K562 (cell line): ENCODE measurements at regions not wholly inside any gene's neighbourhood (a gene's known extent, or its start where the extent isn't known, plus 50 kb on each side); places are given as distances from the start of the nearest gene placed in this dataset.
A peak's percentile ranks its signal among the peaks of the same experiment; 100 is the strongest.
"Not testable (repeated sequence)": the region's sequence is repeated elsewhere in the genome, so short reads cannot be mapped to it uniquely, and the experiment has no call there.

ENCODE experiments used
- ATAC-seq: fragments of 200-7000 bp; cut with Tn5 transposase; 3 replicates; pipeline ENCODE4 v1.9.1; 2020; ENCODE audit warnings: moderate library complexity
- BruUV-seq: library from RNA; stranded (reverse); fragments of 400-500 nt; replicated peaks from 2 replicates; lab custom pipeline; 2021; lab: Mats Ljungman, UMichigan
- CTCF ChIA-PET: fragments of 300-600 bp; formaldehyde crosslinking; extraction: SDS; loops from one replicate; lab custom pipeline; 2021; ENCODE audit warnings: low intra/inter-chr PET ratio; lab: Yijun Ruan, JAX
- POLR2A ChIA-PET: fragments of 300-600, 350-650 bp; sonication (Branson Sonifier 250); formaldehyde crosslinking; extraction: SDS; loops from one replicate; lab custom pipeline; 2021; ENCODE audit warnings: antibody characterized with exemption, inconsistent platforms; lab: Yijun Ruan, JAX
- DNase-seq, 4 experiments: peaks; one replicate each; pipeline versions ENCODE4 v3.0.0 to v3.0.0-alpha.2; 2011 to 2018; ENCODE audit warnings: low spot score in 3 of 4, mixed read lengths in 3 of 4; ENCODE audit errors: extremely low read depth in 1 of 4
- FAIRE-seq: peaks from 2 replicates; lab custom pipeline; 2011; peaks lifted over from hg19 to GRCh38; lab: Jason Lieb, UNC
- H2AFZ ChIP-seq: 2 replicates; pipeline ENCODE4 v1.6.0; 2011; ENCODE audit warnings: low read depth, low read length, control low read depth, inconsistent platforms
- H3K27ac ChIP-seq: fragments of 200-600 bp; 3 replicates; pipeline ENCODE4 v1.8.0; 2011; ENCODE audit warnings: low read depth, mild to moderate bottlenecking, control low read depth, inconsistent platforms, low read length, moderate library complexity, mixed read lengths; ENCODE audit errors: extremely low read depth
- H3K27me3 ChIP-seq, 2 experiments: fragments of 300-600 bp in 1 of 2; 2 replicates in 1 of 2; 3 replicates in 1 of 2; pipeline versions ENCODE4 v1.6.0 to v1.8.0; 2011; ENCODE audit warnings: inconsistent platforms in 2 of 2, low read length in 2 of 2, mild to moderate bottlenecking in 1 of 2, mixed read lengths in 1 of 2, moderate library complexity in 1 of 2; ENCODE audit not compliant: control insufficient read depth in 2 of 2, insufficient read depth in 2 of 2
- H3K36me3 ChIP-seq: fragments of 300-600 bp; 3 replicates; pipeline ENCODE4 v1.8.0; 2011; ENCODE audit warnings: mild to moderate bottlenecking, low read length, inconsistent platforms; ENCODE audit not compliant: control insufficient read depth, insufficient read depth
- H3K4me1 ChIP-seq, 2 experiments: fragments of 200-600 bp in 1 of 2; replicated peaks in 1 of 2; 2 replicates in 1 of 2; 3 replicates in 1 of 2; pipeline versions ENCODE4 v1.5.1 to v1.8.0; 2011; ENCODE audit warnings: inconsistent platforms in 2 of 2, low read length in 2 of 2, mild to moderate bottlenecking in 1 of 2, mixed read lengths in 1 of 2, moderate library complexity in 1 of 2; ENCODE audit not compliant: control insufficient read depth in 2 of 2, insufficient read depth in 2 of 2
- H3K4me2 ChIP-seq: 2 replicates; pipeline ENCODE4 v1.6.1; 2011; ENCODE audit warnings: low read length, control low read depth, inconsistent platforms, mixed read lengths; ENCODE audit not compliant: insufficient read depth
- H3K4me3 ChIP-seq: fragments of 200-600 bp; sonication (generic), shearing (Covaris generic); 2 replicates; pipeline ENCODE4 v1.5.1; 2016; ENCODE audit warnings: control low read depth, inconsistent platforms
- H3K79me2 ChIP-seq: fragments of 200-600 bp; 3 replicates; pipeline ENCODE4 v1.8.0; 2011; ENCODE audit warnings: low read length, inconsistent platforms; ENCODE audit not compliant: control insufficient read depth, insufficient read depth
- H3K9ac ChIP-seq, 2 experiments: 2 replicates each; pipeline versions ENCODE4 v1.6.0 to v1.6.1; 2011; ENCODE audit warnings: low read depth in 2 of 2, low read length in 2 of 2, control low read depth in 1 of 2, inconsistent platforms in 1 of 2, mild to moderate bottlenecking in 1 of 2, mixed read lengths in 1 of 2; ENCODE audit not compliant: insufficient read depth in 1 of 2
- H3K9me1 ChIP-seq: one replicate; pipeline ENCODE4 v1.6.0; 2011; ENCODE audit warnings: inconsistent platforms, mild to moderate bottlenecking, low read length, moderate library complexity; ENCODE audit not compliant: control insufficient read depth, insufficient read depth
- H3K9me3 ChIP-seq: replicated peaks from 2 replicates; pipeline ENCODE4 v1.5.1; 2011; ENCODE audit warnings: low read depth, low read length, inconsistent platforms; ENCODE audit not compliant: control insufficient read depth, insufficient read depth
- H4K20me1 ChIP-seq: replicated peaks from 2 replicates; pipeline ENCODE4 v1.6.1; 2011; ENCODE audit warnings: low read length, inconsistent platforms, mixed read lengths; ENCODE audit not compliant: control insufficient read depth, insufficient read depth
- EGR1 ChIP-seq: fragments of 450-650 bp; conservative IDR thresholded peaks from 2 replicates; pipeline ENCODE4 v1.6.1; 2017; ENCODE audit warnings: mild to moderate bottlenecking
- FOSL1 ChIP-seq: fragments of 200-800 bp; sonication (Bioruptor generic); conservative IDR thresholded peaks from 2 replicates; pipeline ENCODE4 v1.6.1; 2016; ENCODE audit warnings: missing genetic modification characterization, missing compliant biosample characterization
- WGBS: fragments of 100-300 bp; shearing (Covaris generic); methylation state at CpG from one replicate; pipeline ENCODE4 v1.1.6; 2016; ENCODE audit warnings: low coverage, mixed read lengths; ENCODE audit not compliant: insufficient coverage; ENCODE audit errors: missing lambda C conversion rate; 5-methylcytosine and 5-hydroxymethylcytosine counted together
- in situ Hi-C: fragments of 300-500 bp; cut with MboI; formaldehyde crosslinking; loops from 4 replicates; pipeline ENCODE4 v1.15.0; 2018; ENCODE audit warnings: inconsistent platforms, mixed read lengths
- intact Hi-C: fragments of 100-400 bp; cut with micrococcal nuclease; formaldehyde crosslinking; loops from 2 replicates; pipeline ENCODE4 v1.14.2; 2022

GRCh38 chr17:64792793-64793575 lies 126.3 kb downstream of the LRRC37A3 start:
- ATAC-seq = peak; percentile 81
- H3K36me3 ChIP-seq, H3K9ac ChIP-seq, H3K9me3 ChIP-seq, H3K27ac ChIP-seq, BruUV-seq, H2AFZ ChIP-seq, CTCF ChIA-PET, H3K27me3 ChIP-seq, in situ Hi-C loops, H4K20me1 ChIP-seq, H3K4me1 ChIP-seq, H3K4me3 ChIP-seq, H3K9me1 ChIP-seq, intact Hi-C loops, H3K4me2 ChIP-seq, H3K79me2 ChIP-seq: not testable (repeated sequence)
- WGBS = 47% methylated on average over 10 of the region's 12 CpGs
- DNase-seq = peak in 1 of 4 experiments; percentile 42
- TF ChIP-seq EGR1 = peak; percentile 55
- TF ChIP-seq FOSL1 (tag) = peak; percentile 51
- FAIRE-seq = peak; percentile 69
- POLR2A ChIA-PET = interaction anchor here (0.5 to 1.2 kb wide), 2 partner anchors 9 to 337 kb away, joined by 3 read pairs; no protein-coding TSS in a partner anchor

DNA sequence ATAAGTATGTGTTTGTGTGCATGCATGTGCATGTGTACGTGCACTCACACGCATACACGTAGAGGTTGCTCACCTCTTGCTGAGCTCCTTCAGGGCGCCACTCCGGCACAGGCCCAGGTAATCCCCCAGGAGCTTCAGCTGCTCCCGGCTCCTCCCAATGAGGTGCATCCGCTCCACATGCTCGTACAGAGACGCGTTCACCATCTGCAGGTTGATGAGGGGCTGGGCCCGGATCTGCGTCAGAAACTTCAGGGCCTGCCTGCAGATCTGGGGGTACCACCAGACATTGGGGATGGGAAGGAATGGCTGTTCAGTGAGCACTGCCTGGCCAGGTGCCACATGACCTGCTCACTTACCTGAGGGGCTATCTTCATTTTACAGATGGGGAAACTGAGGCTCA lies 127.0 kb downstream of the LRRC37A3 start:
- H2AFZ ChIP-seq, H3K4me1 ChIP-seq, H3K9me3 ChIP-seq, H3K36me3 ChIP-seq, H3K9me1 ChIP-seq, H3K4me3 ChIP-seq, H4K20me1 ChIP-seq, H3K79me2 ChIP-seq, H3K27ac ChIP-seq, in situ Hi-C loops, H3K27me3 ChIP-seq, BruUV-seq, ATAC-seq, intact Hi-C loops, DNase-seq, POLR2A ChIA-PET, H3K9ac ChIP-seq, H3K4me2 ChIP-seq, FAIRE-seq: not testable (repeated sequence)
- WGBS = 93% methylated on average over 9 of the region's 12 CpGs
- CTCF ChIA-PET = interaction anchor here (0.5 kb wide), 1 partner anchor 510 kb away, joined by 6 read pairs; no protein-coding TSS in a partner anchor

DNA sequence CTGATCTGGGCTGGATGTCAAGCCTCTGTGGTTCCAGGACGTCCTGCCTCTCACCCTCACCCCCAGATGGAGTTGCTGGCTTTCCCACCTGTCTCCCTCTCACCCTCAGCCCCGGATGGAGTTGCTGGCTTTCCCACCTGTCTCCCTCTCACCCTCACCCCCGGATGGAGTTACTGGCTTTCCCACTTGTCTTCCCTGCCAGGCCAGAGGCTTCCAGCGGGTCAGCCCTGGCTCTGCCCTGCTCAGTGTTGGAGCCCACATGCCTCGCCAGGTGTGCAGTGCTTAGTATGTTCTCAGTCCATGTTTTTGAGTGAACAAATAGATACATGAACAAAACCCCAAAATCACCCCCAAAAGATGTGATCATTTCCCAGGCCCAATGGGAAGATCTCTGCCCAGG lies 127.6 kb downstream of the LRRC37A3 start:
- H3K9me1 ChIP-seq, DNase-seq, H3K9ac ChIP-seq, H3K4me1 ChIP-seq, H2AFZ ChIP-seq, H3K9me3 ChIP-seq, BruUV-seq, intact Hi-C loops, H3K79me2 ChIP-seq, POLR2A ChIA-PET, ATAC-seq, H3K4me3 ChIP-seq, H3K27me3 ChIP-seq, FAIRE-seq, H3K27ac ChIP-seq, H4K20me1 ChIP-seq, H3K36me3 ChIP-seq, H3K4me2 ChIP-seq, in situ Hi-C loops: not testable (repeated sequence)
- CTCF ChIA-PET = interaction anchor here (0.5 kb wide), 1 partner anchor 509 kb away, joined by 6 read pairs; no protein-coding TSS in a partner anchor
- WGBS = 63% methylated on average over 4 of the region's 5 CpGs
